GM23338 (cell line): ENCODE measurements at regions not wholly inside any gene's neighbourhood (a gene's known extent, or its start where the extent isn't known, plus 50 kb on each side); places are given as distances from the start of the nearest gene placed in this dataset.
"Not testable (repeated sequence)": the region's sequence is repeated elsewhere in the genome, so short reads cannot be mapped to it uniquely, and the experiment has no call there.

Experiments used
- ATAC-seq: fragments of 200-7000 bp; cut with Tn5 transposase; 3 replicates; pipeline ENCODE4 v1.9.1; 2020
- DNase-seq: peaks from one replicate; pipeline ENCODE4 v3.0.0-alpha.2; 2015; ENCODE audit warnings: low spot score
- H2AFZ ChIP-seq: fragments of 200-600 bp; sonication (generic); 2 replicates; pipeline ENCODE4 v1.8.0; 2016; ENCODE audit warnings: antibody characterized with exemption, mild to moderate bottlenecking, moderate library complexity
- H3F3A ChIP-seq: fragments of 200-600 bp; sonication (generic); replicated peaks from 2 replicates; pipeline ENCODE4 v1.8.0; 2017; ENCODE audit warnings: antibody characterized with exemption, mixed run types, low read depth
- H3K27ac ChIP-seq: fragments of 200-600 bp; sonication (generic); 2 replicates; pipeline ENCODE4 v1.6.1; 2016; ENCODE audit warnings: low read depth
- H3K27me3 ChIP-seq: fragments of 200-600 bp; sonication (generic); 2 replicates; pipeline ENCODE4 v1.8.0; 2016; ENCODE audit warnings: mild to moderate bottlenecking, mixed run types, moderate library complexity; ENCODE audit not compliant: insufficient read depth
- H3K36me3 ChIP-seq: fragments of 200-600 bp; sonication (generic); 2 replicates; pipeline ENCODE4 v1.8.0; 2016; ENCODE audit warnings: mild to moderate bottlenecking; ENCODE audit not compliant: insufficient read depth
- H3K4me1 ChIP-seq: fragments of 200-600 bp; sonication (generic); 2 replicates; pipeline ENCODE4 v1.8.0; 2016; ENCODE audit warnings: mild to moderate bottlenecking, moderate library complexity; ENCODE audit not compliant: insufficient read depth
- H3K4me2 ChIP-seq: fragments of 200-600 bp; sonication (generic); 2 replicates; pipeline ENCODE4 v1.7.1; 2017; ENCODE audit warnings: mixed run types
- H3K4me3 ChIP-seq: fragments of 200-600 bp; sonication (generic); 2 replicates; pipeline ENCODE4 v1.6.1; 2016; ENCODE audit warnings: mixed run types
- H3K79me2 ChIP-seq: fragments of 200-600 bp; sonication (generic); replicated peaks from 2 replicates; pipeline ENCODE4 v1.8.0; 2017; ENCODE audit warnings: mild to moderate bottlenecking; ENCODE audit not compliant: insufficient read depth
- H3K9me2 ChIP-seq: fragments of 200-600 bp; sonication (generic); 2 replicates; pipeline ENCODE4 v1.8.0; 2017; ENCODE audit not compliant: insufficient read depth
- H4K20me1 ChIP-seq: fragments of 200-600 bp; sonication (generic); replicated peaks from 2 replicates; pipeline ENCODE4 v1.8.0; 2017; ENCODE audit warnings: mild to moderate bottlenecking; ENCODE audit not compliant: insufficient read depth
- H3K27ac Mint-ChIP-seq: 2 replicates; pipeline ENCODE4 v1.8.0; 2020; ENCODE audit warnings: inconsistent platforms, mild to moderate bottlenecking, moderate library complexity, mixed read lengths
- H3K27me3 Mint-ChIP-seq: 3 replicates; pipeline ENCODE4 v1.8.0; 2022; ENCODE audit warnings: low read depth, mild to moderate bottlenecking, moderate library complexity, mixed read lengths, inconsistent platforms; ENCODE audit not compliant: insufficient read depth, poor library complexity
- H3K36me3 Mint-ChIP-seq: 3 replicates; pipeline ENCODE4 v1.8.0; 2021; ENCODE audit warnings: low read depth, mild to moderate bottlenecking, inconsistent platforms, moderate library complexity, mixed read lengths
- H3K4me1 Mint-ChIP-seq: 3 replicates; pipeline ENCODE4 v1.8.0; 2020; ENCODE audit warnings: mild to moderate bottlenecking, inconsistent platforms, mixed read lengths
- H3K4me3 Mint-ChIP-seq: 3 replicates; pipeline ENCODE4 v1.8.0; 2021; ENCODE audit warnings: moderate library complexity, mild to moderate bottlenecking, inconsistent platforms, mixed read lengths
- H3K9me3 Mint-ChIP-seq: 3 replicates; pipeline ENCODE4 v1.8.0; 2020; ENCODE audit warnings: moderate library complexity, mild to moderate bottlenecking, inconsistent platforms, mixed read lengths
- CREB1 ChIP-seq: fragments of 250-450 bp; sonication (Bioruptor Pico); IDR thresholded peaks from 2 replicates; pipeline ENCODE4 v1.5.0; 2020; ENCODE audit warnings: low read depth, mild to moderate bottlenecking, moderate library complexity
- CTCF ChIP-seq, 2 experiments: fragments of 200-600 bp in 1 of 2; sonication (generic) in 1 of 2; conservative IDR thresholded peaks; 2 replicates each; pipeline versions ENCODE4 v1.5.1 to v1.6.1; 2016 to 2017; ENCODE audit warnings: antibody characterized with exemption in 2 of 2, low read depth in 2 of 2, mild to moderate bottlenecking in 2 of 2, moderate library complexity in 1 of 2

DNA sequence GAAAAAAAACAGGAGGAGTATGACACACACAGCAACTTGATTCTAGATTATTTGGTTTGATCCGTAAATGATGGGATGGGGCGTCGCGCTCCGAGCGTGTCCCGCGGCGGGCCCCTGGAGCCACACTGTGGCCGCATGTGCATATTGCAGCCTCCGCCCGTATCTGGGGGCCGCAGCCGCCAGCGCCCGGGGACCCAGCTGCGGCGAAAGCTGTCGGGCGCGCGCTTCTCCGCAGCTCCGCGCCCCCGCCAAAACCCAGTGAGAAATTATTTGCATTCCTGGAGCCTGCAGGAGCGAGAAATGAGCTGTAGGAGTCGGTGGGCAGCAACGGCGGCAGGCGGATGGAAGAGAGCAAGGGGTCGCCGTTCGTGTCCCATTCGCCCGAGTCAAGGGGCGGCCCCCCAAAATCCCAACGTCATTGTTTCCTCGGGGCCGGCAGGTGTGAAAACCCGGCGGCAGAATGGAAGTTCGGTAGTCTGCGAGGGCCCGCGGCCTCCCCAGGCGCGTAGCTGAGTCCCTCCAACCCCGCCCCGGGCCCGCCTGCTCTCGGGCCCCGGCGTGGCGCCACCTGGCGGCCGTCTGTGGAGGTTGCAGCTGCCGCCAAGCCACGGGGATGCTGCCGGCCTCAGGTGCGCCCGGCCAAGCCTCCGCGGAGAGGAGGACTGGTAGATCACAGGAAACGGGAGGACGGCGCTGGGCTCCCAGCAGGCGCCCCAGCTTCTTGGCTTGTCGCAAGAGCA, 86.8 kb downstream of the FAM72B start:
- not testable (repeated sequence) for H3K4me1 ChIP-seq, H3K27me3 ChIP-seq, H2AFZ ChIP-seq, H4K20me1 ChIP-seq, H3K4me1 Mint-ChIP-seq, H3K79me2 ChIP-seq, H3K9me2 ChIP-seq, H3K27ac ChIP-seq, H3K36me3 Mint-ChIP-seq, H3K36me3 ChIP-seq, H3K27me3 Mint-ChIP-seq, H3K27ac Mint-ChIP-seq, H3F3A ChIP-seq, H3K9me3 Mint-ChIP-seq
- Histone ChIP-seq H3K4me2 (peak overlapping the region; percentile 80; the same call in 1 of the 2 replicates), H3K4me3 (peak overlapping the region; percentile 57)
- DNase-seq = peak; percentile 78
- peak; percentile 93 for ATAC-seq
- TF ChIP-seq CTCF (conservative IDR thresholded peaks at IDR 0.05; ENCODE audit: low read depth in 2 of 2) (peak; percentile 38 to 64), CREB1 (CRISPR knock-in tag) (0 out of 2 replicates have a peak, but pooled peaks have one; percentile 47)
- peak overlapping the region; percentile 69; the same call in 2 of the 3 replicates for H3K4me3 Mint-ChIP-seq

GRCh38 chr1:121097867-121098215, 86.3 kb downstream of the FAM72B start:
- H3F3A ChIP-seq, H3K27me3 Mint-ChIP-seq, H4K20me1 ChIP-seq, H3K36me3 Mint-ChIP-seq, H3K9me2 ChIP-seq, H3K9me3 Mint-ChIP-seq, H3K79me2 ChIP-seq, H3K4me1 Mint-ChIP-seq, H3K36me3 ChIP-seq, H3K27ac Mint-ChIP-seq, H3K27ac ChIP-seq, H2AFZ ChIP-seq, H3K4me1 ChIP-seq, H3K27me3 ChIP-seq: not testable (repeated sequence)
- peak overlapping the region; percentile 80 for H3K4me2 ChIP-seq
- DNase-seq (peak; percentile 5), ATAC-seq (peak; percentile 43)
- peak overlapping the region; percentile 57 for H3K4me3 ChIP-seq
- peak overlapping the region; percentile 69; the same call in 2 of the 3 replicates for H3K4me3 Mint-ChIP-seq

DNA sequence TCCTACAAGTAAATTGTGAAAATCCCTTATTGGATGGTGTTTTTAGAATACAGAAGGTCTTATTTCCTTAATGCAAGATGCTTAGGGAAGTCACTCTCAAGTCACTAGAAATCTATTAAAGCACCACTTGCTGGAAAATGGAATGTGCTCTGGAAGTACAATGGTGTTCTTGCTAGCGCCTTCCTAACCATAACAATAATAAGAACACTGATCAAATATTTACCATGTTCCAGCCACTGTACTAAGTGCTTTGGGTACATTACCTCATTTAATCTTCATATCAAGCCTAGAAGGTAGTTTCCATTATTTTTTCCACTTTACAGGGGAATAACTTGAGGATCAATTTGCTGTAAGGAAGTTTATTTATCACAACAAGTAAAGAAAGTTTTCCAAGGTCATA, 75.1 kb downstream of the FAM72B start:
- not testable (repeated sequence) for H3F3A ChIP-seq, H3K4me1 ChIP-seq, H3K9me2 ChIP-seq, H3K79me2 ChIP-seq, H3K27ac Mint-ChIP-seq, H3K36me3 ChIP-seq, H3K4me1 Mint-ChIP-seq, H2AFZ ChIP-seq, H3K36me3 Mint-ChIP-seq, H3K27me3 Mint-ChIP-seq, H3K27ac ChIP-seq, H3K4me2 ChIP-seq, H3K4me3 Mint-ChIP-seq, ATAC-seq, H3K4me3 ChIP-seq, DNase-seq, H4K20me1 ChIP-seq, H3K9me3 Mint-ChIP-seq, H3K27me3 ChIP-seq

- H3K4me3 ChIP-seq = peak overlapping the region; percentile 41
- H2AFZ ChIP-seq, H3F3A ChIP-seq, H3K79me2 ChIP-seq, H3K9me3 Mint-ChIP-seq, H3K27ac Mint-ChIP-seq, H3K4me1 Mint-ChIP-seq, H3K36me3 Mint-ChIP-seq, H3K27me3 ChIP-seq, H3K27me3 Mint-ChIP-seq, H3K4me1 ChIP-seq, H4K20me1 ChIP-seq, H3K27ac ChIP-seq, H3K36me3 ChIP-seq, H3K9me2 ChIP-seq: not testable (repeated sequence)
- peak overlapping the region; percentile 60; the same call in 2 of the 3 replicates for H3K4me3 Mint-ChIP-seq
- peak overlapping the region; percentile 55 for H3K4me2 ChIP-seq
- peak; percentile 8; the same call in 2 of the 3 replicates for ATAC-seq
- DNase-seq = peak; percentile 2
Observed at GRCh38 chr1:121116522-121117297, 67.4 kb downstream of the FAM72B start.

DNA sequence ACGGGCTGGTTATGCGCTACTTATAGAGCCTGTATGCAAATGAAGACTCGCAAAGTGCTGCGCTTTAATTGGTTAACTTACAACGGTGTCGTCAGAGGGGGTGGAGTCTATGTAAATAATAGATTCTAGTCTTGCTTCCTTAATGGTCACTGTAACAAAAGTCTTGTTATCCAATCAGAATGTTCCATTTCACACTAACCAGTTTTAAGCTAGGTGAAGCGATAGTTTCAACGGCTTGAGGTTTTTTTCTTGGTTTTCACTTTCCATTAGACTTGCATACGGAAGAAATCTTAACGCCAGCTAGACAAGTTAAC, 66.9 kb downstream of the FAM72B start:
- not testable (repeated sequence) for H3K4me2 ChIP-seq, H3F3A ChIP-seq, H3K79me2 ChIP-seq, H3K4me1 ChIP-seq, H3K36me3 Mint-ChIP-seq, H3K36me3 ChIP-seq, DNase-seq, H3K27ac Mint-ChIP-seq, H2AFZ ChIP-seq, H3K27me3 ChIP-seq, H3K9me3 Mint-ChIP-seq, H3K4me1 Mint-ChIP-seq, H3K9me2 ChIP-seq, H4K20me1 ChIP-seq, H3K27me3 Mint-ChIP-seq, H3K27ac ChIP-seq
- peak overlapping the region; percentile 41 for H3K4me3 ChIP-seq
- H3K4me3 Mint-ChIP-seq = peak overlapping the region; percentile 60; the same call in 2 of the 3 replicates
- ATAC-seq = peak; percentile 74
